ENCODE measurements at regions not wholly inside any gene's neighbourhood (a gene's known extent, or its start where the extent isn't known, plus 50 kb on each side); places are given as distances from the start of the nearest gene placed in this dataset.

DNA sequence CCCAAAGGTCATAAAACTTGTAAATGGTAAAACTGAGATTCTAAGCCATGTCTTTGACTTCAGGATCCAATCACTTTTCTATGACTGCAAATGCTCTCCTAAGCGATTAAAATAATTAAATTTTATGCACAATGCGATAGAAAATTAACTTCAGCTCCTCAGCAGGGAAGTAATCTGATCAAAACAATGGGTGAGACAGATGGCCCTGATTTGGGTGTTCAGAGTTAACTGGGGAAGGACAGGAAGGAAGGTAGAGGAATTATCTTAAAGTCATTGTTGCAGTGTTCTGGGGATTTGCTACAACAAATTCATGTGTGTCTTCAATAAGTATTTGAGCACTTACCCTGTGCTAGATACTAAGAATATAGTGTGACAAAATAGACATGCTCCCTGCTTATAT, 446.0 kb upstream of the MEX3C start:
- Mint-ChIP-seq H3K27me3 (ENCODE audit: low read depth) (peaks cover 13% of the 10 kb centered on the region), H3K4me3 (ENCODE audit: unreplicated experiment) (no peak overlapping the region), H3K4me1 (ENCODE audit: low read depth) (no peaks in the 10 kb centered on the region), H3K27ac (ENCODE audit: unreplicated experiment) (no peak overlapping the region), H3K36me3 (ENCODE audit: low read depth) (no peaks in the 10 kb centered on the region), H3K9me3 (ENCODE audit: low read depth) (no peaks in the 10 kb centered on the region)
- TF ChIP-seq, protein P1, sequence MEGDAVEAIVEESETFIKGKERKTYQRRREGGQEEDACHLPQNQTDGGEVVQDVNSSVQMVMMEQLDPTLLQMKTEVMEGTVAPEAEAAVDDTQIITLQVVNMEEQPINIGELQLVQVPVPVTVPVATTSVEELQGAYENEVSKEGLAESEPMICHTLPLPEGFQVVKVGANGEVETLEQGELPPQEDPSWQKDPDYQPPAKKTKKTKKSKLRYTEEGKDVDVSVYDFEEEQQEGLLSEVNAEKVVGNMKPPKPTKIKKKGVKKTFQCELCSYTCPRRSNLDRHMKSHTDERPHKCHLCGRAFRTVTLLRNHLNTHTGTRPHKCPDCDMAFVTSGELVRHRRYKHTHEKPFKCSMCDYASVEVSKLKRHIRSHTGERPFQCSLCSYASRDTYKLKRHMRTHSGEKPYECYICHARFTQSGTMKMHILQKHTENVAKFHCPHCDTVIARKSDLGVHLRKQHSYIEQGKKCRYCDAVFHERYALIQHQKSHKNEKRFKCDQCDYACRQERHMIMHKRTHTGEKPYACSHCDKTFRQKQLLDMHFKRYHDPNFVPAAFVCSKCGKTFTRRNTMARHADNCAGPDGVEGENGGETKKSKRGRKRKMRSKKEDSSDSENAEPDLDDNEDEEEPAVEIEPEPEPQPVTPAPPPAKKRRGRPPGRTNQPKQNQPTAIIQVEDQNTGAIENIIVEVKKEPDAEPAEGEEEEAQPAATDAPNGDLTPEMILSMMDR (IDR thresholded peaks at IDR 0.05) = no peak
- no peak for DNase-seq (ENCODE audit: low spot score)

DNA sequence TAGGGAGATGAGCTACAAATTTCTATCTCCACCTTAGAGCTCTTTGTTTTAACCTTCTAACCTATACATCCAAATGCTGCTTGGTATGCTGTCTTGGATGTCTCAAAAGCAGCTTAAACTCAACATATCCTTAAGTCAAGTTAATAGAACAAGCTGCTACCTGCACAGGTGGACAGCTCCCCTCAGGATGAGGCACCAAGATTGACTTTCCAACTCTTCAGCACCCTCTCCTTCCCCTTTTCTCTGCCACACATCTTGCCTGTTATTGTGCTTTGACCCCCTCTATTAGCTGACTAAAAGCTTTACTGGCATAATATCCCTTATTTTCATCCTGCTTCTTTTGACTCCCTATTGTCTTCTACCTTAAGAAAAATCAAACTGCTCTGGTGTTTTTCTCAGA, 448.1 kb upstream of the MEX3C start:
- peaks cover 14% of the 10 kb centered on the region for H3K27me3 Mint-ChIP-seq (ENCODE audit: low read depth)
- H3K27ac Mint-ChIP-seq (ENCODE audit: unreplicated experiment) = no peak overlapping the region
- H3K4me3 Mint-ChIP-seq (ENCODE audit: unreplicated experiment) = no peak overlapping the region
- H3K9me3 Mint-ChIP-seq (ENCODE audit: low read depth) = no peaks in the 10 kb centered on the region
- no peaks in the 10 kb centered on the region for H3K4me1 Mint-ChIP-seq (ENCODE audit: low read depth)
- no peaks in the 10 kb centered on the region for H3K36me3 Mint-ChIP-seq (ENCODE audit: low read depth)
- DNase-seq (ENCODE audit: low spot score) = no peak
- TF ChIP-seq, protein P1 (IDR thresholded peaks at IDR 0.05) = no peak

DNA sequence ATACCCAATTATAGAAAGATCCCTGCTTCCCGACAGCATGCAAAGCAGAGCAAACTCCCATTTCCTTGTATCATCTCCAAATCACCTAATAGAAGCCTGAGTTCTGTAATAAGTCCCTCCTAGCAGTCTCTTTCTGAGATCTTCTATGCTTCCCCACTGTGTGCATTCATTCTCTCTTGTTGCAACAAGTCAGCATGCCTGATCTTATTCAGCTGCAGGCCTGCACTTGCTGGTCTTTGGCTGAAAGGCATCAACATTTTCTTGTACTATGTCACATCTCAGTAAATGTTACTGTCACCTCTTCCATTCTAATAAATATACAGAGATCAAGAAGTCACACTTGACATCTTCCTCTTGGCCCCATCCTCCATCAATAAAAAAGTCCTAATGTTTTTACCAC, 449.9 kb upstream of the MEX3C start:
- no peak for DNase-seq (ENCODE audit: low spot score)
- Mint-ChIP-seq H3K36me3 (ENCODE audit: low read depth) (no peaks in the 10 kb centered on the region), H3K27ac (ENCODE audit: unreplicated experiment) (no peak overlapping the region), H3K27me3 (ENCODE audit: low read depth) (peaks cover 13% of the 10 kb centered on the region), H3K4me1 (ENCODE audit: low read depth) (no peaks in the 10 kb centered on the region), H3K9me3 (ENCODE audit: low read depth) (no peaks in the 10 kb centered on the region), H3K4me3 (ENCODE audit: unreplicated experiment) (no peak overlapping the region)
- TF ChIP-seq, protein P1 (IDR thresholded peaks at IDR 0.05) = no peak

DNA sequence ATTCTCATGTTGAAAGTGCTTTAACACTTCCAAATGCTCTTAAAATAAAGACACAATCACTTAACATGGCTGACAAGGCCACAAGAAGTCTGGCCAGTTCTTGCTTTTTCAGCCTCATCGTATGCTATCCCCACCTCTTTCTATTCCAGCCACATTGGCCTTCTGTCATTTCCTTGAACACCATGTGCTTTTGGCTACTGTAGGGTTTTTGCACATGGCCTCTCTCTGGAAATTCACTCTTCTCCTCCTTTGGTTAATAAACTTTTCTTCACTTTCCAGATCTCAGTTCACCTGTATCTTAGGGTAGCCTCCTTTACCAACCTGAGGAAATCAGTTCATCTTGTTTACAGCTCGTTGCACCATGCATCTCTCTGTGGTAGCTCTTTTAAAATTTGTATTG, 450.5 kb upstream of the MEX3C start:
- H3K27ac Mint-ChIP-seq (ENCODE audit: unreplicated experiment) = no peak overlapping the region
- DNase-seq (ENCODE audit: low spot score) = no peak
- no peak overlapping the region for H3K4me3 Mint-ChIP-seq (ENCODE audit: unreplicated experiment)
- TF ChIP-seq, protein P1 (IDR thresholded peaks at IDR 0.05) = no peak
- no peaks in the 10 kb centered on the region for H3K4me1 Mint-ChIP-seq (ENCODE audit: low read depth)
- H3K9me3 Mint-ChIP-seq (ENCODE audit: low read depth) = no peaks in the 10 kb centered on the region
- H3K27me3 Mint-ChIP-seq (ENCODE audit: low read depth) = peaks cover 13% of the 10 kb centered on the region
- H3K36me3 Mint-ChIP-seq (ENCODE audit: low read depth) = no peaks in the 10 kb centered on the region

DNA sequence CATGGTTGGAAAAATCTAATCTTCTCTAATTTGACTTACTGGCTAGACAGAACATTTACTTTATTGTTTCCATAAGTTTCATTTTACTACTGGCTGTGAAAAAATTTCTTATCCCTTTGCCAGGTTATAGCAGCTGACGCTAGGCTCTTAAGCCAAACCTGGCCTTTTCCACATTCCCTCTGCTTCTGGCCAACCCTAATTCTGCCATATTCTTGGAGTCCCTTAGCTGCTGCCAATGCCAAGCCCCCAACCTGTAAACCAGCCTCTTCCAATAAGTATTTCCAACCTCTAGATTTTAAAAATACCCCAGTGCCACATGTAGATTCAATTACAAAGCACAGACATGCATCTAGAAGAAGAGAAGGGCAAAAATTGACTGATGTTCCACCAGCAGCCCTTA, 452.3 kb upstream of the MEX3C start:
- H3K9me3 Mint-ChIP-seq (ENCODE audit: low read depth) = no peaks in the 10 kb centered on the region
- DNase-seq (ENCODE audit: low spot score) = no peak
- no peaks in the 10 kb centered on the region for H3K4me1 Mint-ChIP-seq (ENCODE audit: low read depth)
- H3K27me3 Mint-ChIP-seq (ENCODE audit: low read depth) = peaks cover 19% of the 10 kb centered on the region
- no peaks in the 10 kb centered on the region for H3K36me3 Mint-ChIP-seq (ENCODE audit: low read depth)
- no peak overlapping the region for H3K27ac Mint-ChIP-seq (ENCODE audit: unreplicated experiment)
- no peak overlapping the region for H3K4me3 Mint-ChIP-seq (ENCODE audit: unreplicated experiment)
- TF ChIP-seq, protein P1 (IDR thresholded peaks at IDR 0.05) = no peak
